ENCODE measurements at regions not wholly inside any gene's neighbourhood (a gene's known extent, or its start where the extent isn't known, plus 50 kb on each side); places are given as distances from the start of the nearest gene placed in this dataset.

GRCh38 chr10:8992009-8992408 is 937.5 kb downstream of the GATA3 start:
- Histone ChIP-seq H3K27me3 (replicated peaks; ENCODE audit: insufficient read depth) (no peaks in the 10 kb centered on the region), H3K9ac (no peak overlapping the region), H3K9me2 (ENCODE audit: insufficient read depth) (no peaks in the 10 kb centered on the region), H2AFZ (no peak overlapping the region), H3K4me2 (ENCODE audit: unreplicated experiment) (no peak overlapping the region), H3K4me3 (no peak overlapping the region), H3K36me3 (ENCODE audit: low read depth) (no peaks in the 10 kb centered on the region), H4K20me1 (ENCODE audit: insufficient read depth) (no peaks in the 10 kb centered on the region), H3K9me3 (ENCODE audit: low read depth) (no peaks in the 10 kb centered on the region), H3F3A (ENCODE audit: insufficient read depth) (no peaks in the 10 kb centered on the region), H3K27ac (no peak overlapping the region), H3K4me1 (ENCODE audit: insufficient read depth) (no peaks in the 10 kb centered on the region), H3K79me2 (ENCODE audit: insufficient read depth) (no peaks in the 10 kb centered on the region)
- DNase-seq: no peak
- in situ Hi-C loops (cut with MboI): no loop called here
- WGBS, 2 experiments (ENCODE audit: low coverage in 1 of 2, low lambda C conversion rate in 2 of 2, missing lambda C conversion rate in 2 of 2): 5 to 9% methylated on average over 1 of the region's 1 CpG
- TF ChIP-seq EZH2 (IDR thresholded peaks at IDR 0.05; ENCODE audit: insufficient read depth, poor library complexity, severe bottlenecking) (no peak), EZH2phosphoT487 (IDR thresholded peaks at IDR 0.05; ENCODE audit: insufficient read depth, low read depth) (no peak)

- WGBS, 2 experiments (ENCODE audit: low coverage in 1 of 2, low lambda C conversion rate in 2 of 2, missing lambda C conversion rate in 2 of 2): 13 to 14% methylated on average over 8 of the region's 8 CpGs
- no peaks in the 10 kb centered on the region for H3K9me3 ChIP-seq (ENCODE audit: low read depth)
- no peaks in the 10 kb centered on the region for H4K20me1 ChIP-seq (ENCODE audit: insufficient read depth)
- no peaks in the 10 kb centered on the region for H3K9me2 ChIP-seq (ENCODE audit: insufficient read depth)
- no peak overlapping the region for H3K4me2 ChIP-seq (ENCODE audit: unreplicated experiment)
- no peak for DNase-seq
- H2AFZ ChIP-seq: no peak overlapping the region
- no peaks in the 10 kb centered on the region for H3K36me3 ChIP-seq (ENCODE audit: low read depth)
- no peaks in the 10 kb centered on the region for H3K79me2 ChIP-seq (ENCODE audit: insufficient read depth)
- no peaks in the 10 kb centered on the region for H3K4me1 ChIP-seq (ENCODE audit: insufficient read depth)
- in situ Hi-C loops (cut with MboI): no loop called here
- no peaks in the 10 kb centered on the region for H3K27me3 ChIP-seq (replicated peaks; ENCODE audit: insufficient read depth)
- no peak overlapping the region for H3K9ac ChIP-seq
- H3F3A ChIP-seq (ENCODE audit: insufficient read depth): no peaks in the 10 kb centered on the region
- no peak overlapping the region for H3K27ac ChIP-seq
- H3K4me3 ChIP-seq: no peak overlapping the region
- TF ChIP-seq EZH2phosphoT487 (IDR thresholded peaks at IDR 0.05; ENCODE audit: insufficient read depth, low read depth): no peak
- no peak for TF ChIP-seq EZH2 (IDR thresholded peaks at IDR 0.05; ENCODE audit: insufficient read depth, poor library complexity, severe bottlenecking)
These were observed 939.4 kb downstream of the GATA3 start for GRCh38 chr10:8993864-8994263.

DNA sequence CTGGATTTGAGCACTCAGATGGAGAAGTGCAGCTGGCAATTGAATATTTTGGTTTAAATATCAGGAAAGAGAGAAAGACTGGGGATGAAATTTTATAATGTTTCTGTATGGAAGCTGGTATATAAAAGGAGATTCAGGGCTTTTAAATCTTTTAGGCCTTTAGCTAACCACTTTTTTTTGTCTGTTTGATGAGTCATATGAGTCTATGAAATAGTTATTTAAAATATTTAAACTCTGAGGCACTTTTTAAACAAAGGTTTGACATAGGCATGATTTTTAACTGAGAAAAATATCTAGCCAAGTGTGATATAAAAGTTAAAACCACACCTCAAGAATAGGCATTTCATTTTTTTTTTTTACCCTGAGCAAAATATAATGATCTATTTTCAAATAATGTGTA is 944.3 kb downstream of the GATA3 start:
- no peaks in the 10 kb centered on the region for H3K27me3 ChIP-seq (replicated peaks; ENCODE audit: insufficient read depth)
- in situ Hi-C loops (cut with MboI): no loop called here
- no peaks in the 10 kb centered on the region for H3K36me3 ChIP-seq (ENCODE audit: low read depth)
- H3F3A ChIP-seq (ENCODE audit: insufficient read depth): no peaks in the 10 kb centered on the region
- H3K79me2 ChIP-seq (ENCODE audit: insufficient read depth): no peaks in the 10 kb centered on the region
- H3K9ac ChIP-seq: no peak overlapping the region
- H2AFZ ChIP-seq: no peak overlapping the region
- no peak overlapping the region for H3K4me3 ChIP-seq
- TF ChIP-seq EZH2phosphoT487 (IDR thresholded peaks at IDR 0.05; ENCODE audit: insufficient read depth, low read depth): no peak
- TF ChIP-seq EZH2 (IDR thresholded peaks at IDR 0.05; ENCODE audit: insufficient read depth, poor library complexity, severe bottlenecking): no peak
- H3K4me2 ChIP-seq (ENCODE audit: unreplicated experiment): no peak overlapping the region
- no peak overlapping the region for H3K27ac ChIP-seq
- H3K9me3 ChIP-seq (ENCODE audit: low read depth): no peaks in the 10 kb centered on the region
- DNase-seq: no peak
- H3K4me1 ChIP-seq (ENCODE audit: insufficient read depth): no peaks in the 10 kb centered on the region
- no peaks in the 10 kb centered on the region for H3K9me2 ChIP-seq (ENCODE audit: insufficient read depth)
- H4K20me1 ChIP-seq (ENCODE audit: insufficient read depth): no peaks in the 10 kb centered on the region

DNA sequence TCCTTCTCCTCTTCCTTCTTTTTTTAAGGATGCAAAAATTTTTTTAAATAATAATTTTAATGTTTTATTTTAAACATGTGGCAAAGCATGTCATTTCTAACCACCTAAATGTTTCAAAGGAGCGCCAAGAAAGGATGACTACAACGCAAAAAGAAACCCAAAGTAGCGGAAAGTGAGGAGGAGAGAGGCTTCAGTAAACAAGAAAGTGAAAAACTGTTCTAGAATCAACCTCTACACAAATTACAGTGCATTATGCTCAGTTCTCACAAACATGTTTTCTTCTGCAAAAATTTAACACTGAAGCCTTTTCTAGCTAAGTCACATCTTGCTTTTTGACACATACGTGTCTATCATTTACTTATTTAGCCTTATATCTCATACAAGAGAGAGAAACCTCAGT is 948.6 kb downstream of the GATA3 start:
- in situ Hi-C loops (cut with MboI): no loop called here
- Histone ChIP-seq H3K27ac (no peak overlapping the region), H3K9me3 (ENCODE audit: low read depth) (no peaks in the 10 kb centered on the region), H2AFZ (no peak overlapping the region), H3K9ac (no peak overlapping the region), H3K79me2 (ENCODE audit: insufficient read depth) (no peaks in the 10 kb centered on the region), H3K27me3 (replicated peaks; ENCODE audit: insufficient read depth) (no peaks in the 10 kb centered on the region), H3K9me2 (ENCODE audit: insufficient read depth) (no peaks in the 10 kb centered on the region), H3K4me1 (ENCODE audit: insufficient read depth) (no peaks in the 10 kb centered on the region), H4K20me1 (ENCODE audit: insufficient read depth) (no peaks in the 10 kb centered on the region), H3F3A (ENCODE audit: insufficient read depth) (no peaks in the 10 kb centered on the region), H3K4me3 (no peak overlapping the region), H3K4me2 (ENCODE audit: unreplicated experiment) (no peak overlapping the region), H3K36me3 (ENCODE audit: low read depth) (no peaks in the 10 kb centered on the region)
- DNase-seq: no peak
- no peak for TF ChIP-seq EZH2 (IDR thresholded peaks at IDR 0.05; ENCODE audit: insufficient read depth, poor library complexity, severe bottlenecking)
- TF ChIP-seq EZH2phosphoT487 (IDR thresholded peaks at IDR 0.05; ENCODE audit: insufficient read depth, low read depth): no peak
- WGBS, 2 experiments (ENCODE audit: low coverage in 1 of 2, low lambda C conversion rate in 2 of 2, missing lambda C conversion rate in 2 of 2): 31 to 38% methylated on average over 4 of the region's 4 CpGs

DNA sequence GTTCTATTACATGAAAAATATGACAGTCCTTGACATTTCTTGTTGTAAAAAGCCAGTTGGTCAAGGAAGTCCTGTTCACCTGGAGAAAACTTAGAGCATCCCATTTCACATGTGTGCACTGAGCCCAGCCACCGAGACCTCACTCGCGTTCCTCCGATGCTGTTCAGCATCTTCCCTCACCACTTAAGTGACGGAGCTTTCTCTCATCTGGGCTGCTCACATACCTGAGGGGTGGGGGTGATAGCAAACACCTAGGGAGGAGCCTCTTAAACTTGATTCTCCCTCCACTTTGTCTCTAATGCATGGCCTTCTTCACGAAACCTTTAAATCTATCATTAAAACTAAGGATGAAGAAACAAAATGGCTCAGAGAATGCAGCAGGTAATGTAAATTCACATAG is 950.2 kb downstream of the GATA3 start:
- H3K4me3 ChIP-seq: no peak overlapping the region
- H3F3A ChIP-seq (ENCODE audit: insufficient read depth): no peaks in the 10 kb centered on the region
- 56 to 59% methylated on average over 6 of the region's 6 CpGs for WGBS, 2 experiments (ENCODE audit: low coverage in 1 of 2, low lambda C conversion rate in 2 of 2, missing lambda C conversion rate in 2 of 2)
- H3K27ac ChIP-seq: no peak overlapping the region
- H3K79me2 ChIP-seq (ENCODE audit: insufficient read depth): no peaks in the 10 kb centered on the region
- no peak for DNase-seq
- no peak overlapping the region for H3K4me2 ChIP-seq (ENCODE audit: unreplicated experiment)
- in situ Hi-C loops (cut with MboI): no loop called here
- H3K27me3 ChIP-seq (replicated peaks; ENCODE audit: insufficient read depth): no peaks in the 10 kb centered on the region
- H4K20me1 ChIP-seq (ENCODE audit: insufficient read depth): no peaks in the 10 kb centered on the region
- no peaks in the 10 kb centered on the region for H3K9me2 ChIP-seq (ENCODE audit: insufficient read depth)
- H3K36me3 ChIP-seq (ENCODE audit: low read depth): no peaks in the 10 kb centered on the region
- no peaks in the 10 kb centered on the region for H3K9me3 ChIP-seq (ENCODE audit: low read depth)
- H3K4me1 ChIP-seq (ENCODE audit: insufficient read depth): no peaks in the 10 kb centered on the region
- no peak overlapping the region for H3K9ac ChIP-seq
- no peak overlapping the region for H2AFZ ChIP-seq
- TF ChIP-seq EZH2phosphoT487 (IDR thresholded peaks at IDR 0.05; ENCODE audit: insufficient read depth, low read depth) (no peak), EZH2 (IDR thresholded peaks at IDR 0.05; ENCODE audit: insufficient read depth, poor library complexity, severe bottlenecking) (no peak)
